ENCODE measurements at regions not wholly inside any gene's neighbourhood (a gene's known extent, or its start where the extent isn't known, plus 50 kb on each side); places are given as distances from the start of the nearest gene placed in this dataset.
"Not testable (repeated sequence)": the region's sequence is repeated elsewhere in the genome, so short reads cannot be mapped to it uniquely, and the experiment has no call there.

DNA sequence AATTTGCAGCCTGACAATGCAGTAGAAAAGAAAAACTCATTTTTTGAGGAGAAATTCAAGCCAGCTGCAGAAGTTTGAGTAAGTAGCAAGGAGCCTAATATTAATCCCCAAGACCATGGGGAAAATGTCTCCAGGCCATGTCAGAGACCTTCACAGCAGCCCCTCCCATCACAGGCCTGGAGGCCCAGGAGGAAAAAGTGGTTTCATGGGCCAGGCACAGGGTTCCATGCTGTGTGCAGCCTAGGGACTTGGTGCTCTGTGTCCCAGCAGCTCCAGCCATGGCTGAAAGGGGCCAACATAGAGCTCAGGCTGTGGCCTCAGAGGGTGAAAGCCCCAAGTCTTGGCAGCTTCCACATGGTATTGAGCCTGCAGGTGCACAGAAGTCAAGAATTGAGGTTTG is 418.4 kb downstream of the HINT1 start:
- TF ChIP-seq, protein P1, sequence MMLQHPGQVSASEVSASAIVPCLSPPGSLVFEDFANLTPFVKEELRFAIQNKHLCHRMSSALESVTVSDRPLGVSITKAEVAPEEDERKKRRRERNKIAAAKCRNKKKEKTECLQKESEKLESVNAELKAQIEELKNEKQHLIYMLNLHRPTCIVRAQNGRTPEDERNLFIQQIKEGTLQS (IDR thresholded peaks at IDR 0.05; ENCODE audit: insufficient read depth, low read depth, low read length), result not testable (repeated sequence)
- TF ChIP-seq EP300 (IDR thresholded peaks at IDR 0.05; ENCODE audit: borderline replicate concordance in 1 of 2, low read depth in 2 of 2, low read length in 2 of 2); EZH2 (IDR thresholded peaks at IDR 0.05; ENCODE audit: low read depth, low read length, severe bottlenecking); POLR2A (IDR thresholded peaks at IDR 0.05; ENCODE audit: control extremely low read depth in 1 of 2, low read depth in 2 of 2, low read length in 2 of 2); RAD21 (IDR thresholded peaks at IDR 0.05 in 1 of 2, conservative IDR thresholded peaks at IDR 0.05 in 1 of 2; ENCODE audit: low read depth in 2 of 2, low read length in 2 of 2); HDAC6 (IDR thresholded peaks at IDR 0.05; ENCODE audit: low read depth, low read length); ASH2L (IDR thresholded peaks at IDR 0.05; ENCODE audit: low read length); GABPA (IDR thresholded peaks at IDR 0.05; ENCODE audit: borderline replicate concordance, insufficient read depth, low read length); POLR2AphosphoS5 (IDR thresholded peaks at IDR 0.05; ENCODE audit: low read depth, low read length); RXRA (IDR thresholded peaks at IDR 0.05; ENCODE audit: insufficient read depth, low read depth, low read length); SIN3A (conservative IDR thresholded peaks at IDR 0.05 in 1 of 2, IDR thresholded peaks at IDR 0.05 in 1 of 2; ENCODE audit: low read depth in 1 of 2, low read length in 2 of 2): not testable (repeated sequence)
- TF ChIP-seq, protein P2, sequence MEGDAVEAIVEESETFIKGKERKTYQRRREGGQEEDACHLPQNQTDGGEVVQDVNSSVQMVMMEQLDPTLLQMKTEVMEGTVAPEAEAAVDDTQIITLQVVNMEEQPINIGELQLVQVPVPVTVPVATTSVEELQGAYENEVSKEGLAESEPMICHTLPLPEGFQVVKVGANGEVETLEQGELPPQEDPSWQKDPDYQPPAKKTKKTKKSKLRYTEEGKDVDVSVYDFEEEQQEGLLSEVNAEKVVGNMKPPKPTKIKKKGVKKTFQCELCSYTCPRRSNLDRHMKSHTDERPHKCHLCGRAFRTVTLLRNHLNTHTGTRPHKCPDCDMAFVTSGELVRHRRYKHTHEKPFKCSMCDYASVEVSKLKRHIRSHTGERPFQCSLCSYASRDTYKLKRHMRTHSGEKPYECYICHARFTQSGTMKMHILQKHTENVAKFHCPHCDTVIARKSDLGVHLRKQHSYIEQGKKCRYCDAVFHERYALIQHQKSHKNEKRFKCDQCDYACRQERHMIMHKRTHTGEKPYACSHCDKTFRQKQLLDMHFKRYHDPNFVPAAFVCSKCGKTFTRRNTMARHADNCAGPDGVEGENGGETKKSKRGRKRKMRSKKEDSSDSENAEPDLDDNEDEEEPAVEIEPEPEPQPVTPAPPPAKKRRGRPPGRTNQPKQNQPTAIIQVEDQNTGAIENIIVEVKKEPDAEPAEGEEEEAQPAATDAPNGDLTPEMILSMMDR (IDR thresholded peaks at IDR 0.05; ENCODE audit: control extremely low read depth in 1 of 3, insufficient read depth in 1 of 3, low read depth in 1 of 3, low read length in 3 of 3), result not testable (repeated sequence)

Measured in H1 (cell line).